ENCODE measurements at regions not wholly inside any gene's neighbourhood (a gene's known extent, or its start where the extent isn't known, plus 50 kb on each side); places are given as distances from the start of the nearest gene placed in this dataset.

DNA sequence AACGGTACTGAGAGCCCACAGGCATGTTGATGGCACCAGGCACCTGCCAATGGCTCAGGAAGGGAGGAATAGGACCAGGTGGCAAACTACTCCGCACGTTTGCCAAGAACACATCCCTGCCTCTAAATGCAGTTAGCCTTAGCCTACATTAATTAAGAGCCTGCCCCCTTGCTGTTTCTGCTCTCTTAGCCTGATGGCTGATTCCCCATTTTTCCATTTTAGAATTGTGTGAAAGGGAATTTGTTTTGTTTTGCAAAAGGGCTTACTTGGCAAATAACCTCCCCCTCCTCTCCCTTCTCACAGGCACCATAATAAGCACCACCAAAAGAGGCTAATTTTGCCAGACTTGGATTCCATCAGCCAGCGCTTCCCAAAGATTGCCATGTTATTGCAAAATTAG, 1203.2 kb downstream of the SORCS3 start:
- TF ChIP-seq, protein P1, sequence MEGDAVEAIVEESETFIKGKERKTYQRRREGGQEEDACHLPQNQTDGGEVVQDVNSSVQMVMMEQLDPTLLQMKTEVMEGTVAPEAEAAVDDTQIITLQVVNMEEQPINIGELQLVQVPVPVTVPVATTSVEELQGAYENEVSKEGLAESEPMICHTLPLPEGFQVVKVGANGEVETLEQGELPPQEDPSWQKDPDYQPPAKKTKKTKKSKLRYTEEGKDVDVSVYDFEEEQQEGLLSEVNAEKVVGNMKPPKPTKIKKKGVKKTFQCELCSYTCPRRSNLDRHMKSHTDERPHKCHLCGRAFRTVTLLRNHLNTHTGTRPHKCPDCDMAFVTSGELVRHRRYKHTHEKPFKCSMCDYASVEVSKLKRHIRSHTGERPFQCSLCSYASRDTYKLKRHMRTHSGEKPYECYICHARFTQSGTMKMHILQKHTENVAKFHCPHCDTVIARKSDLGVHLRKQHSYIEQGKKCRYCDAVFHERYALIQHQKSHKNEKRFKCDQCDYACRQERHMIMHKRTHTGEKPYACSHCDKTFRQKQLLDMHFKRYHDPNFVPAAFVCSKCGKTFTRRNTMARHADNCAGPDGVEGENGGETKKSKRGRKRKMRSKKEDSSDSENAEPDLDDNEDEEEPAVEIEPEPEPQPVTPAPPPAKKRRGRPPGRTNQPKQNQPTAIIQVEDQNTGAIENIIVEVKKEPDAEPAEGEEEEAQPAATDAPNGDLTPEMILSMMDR (conservative IDR thresholded peaks at IDR 0.05; ENCODE audit: low read depth, low read length): no peak
- TF ChIP-seq RFX5 (IDR thresholded peaks at IDR 0.05; ENCODE audit: low read depth, low read length) (no peak), BHLHE40 (IDR thresholded peaks at IDR 0.05; ENCODE audit: low read depth, low read length) (no peak), RCOR1 (IDR thresholded peaks at IDR 0.05; ENCODE audit: insufficient replicate concordance, low read length) (no peak), MAFK (IDR thresholded peaks at IDR 0.05; ENCODE audit: low read depth, low read length) (no peak), RAD21 (IDR thresholded peaks at IDR 0.05; ENCODE audit: low read length) (no peak), POLR2A (IDR thresholded peaks at IDR 0.05; ENCODE audit: low read depth, low read length) (no peak), CHD1 (IDR thresholded peaks at IDR 0.05; ENCODE audit: low read depth, low read length) (no peak), MXI1 (IDR thresholded peaks at IDR 0.05; ENCODE audit: borderline replicate concordance, low read depth, low read length) (no peak)
- TF ChIP-seq, protein P2, sequence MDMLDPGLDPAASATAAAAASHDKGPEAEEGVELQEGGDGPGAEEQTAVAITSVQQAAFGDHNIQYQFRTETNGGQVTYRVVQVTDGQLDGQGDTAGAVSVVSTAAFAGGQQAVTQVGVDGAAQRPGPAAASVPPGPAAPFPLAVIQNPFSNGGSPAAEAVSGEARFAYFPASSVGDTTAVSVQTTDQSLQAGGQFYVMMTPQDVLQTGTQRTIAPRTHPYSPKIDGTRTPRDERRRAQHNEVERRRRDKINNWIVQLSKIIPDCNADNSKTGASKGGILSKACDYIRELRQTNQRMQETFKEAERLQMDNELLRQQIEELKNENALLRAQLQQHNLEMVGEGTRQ (IDR thresholded peaks at IDR 0.05; ENCODE audit: low read depth, low read length): no peak
